PC-9 (cell line): ENCODE measurements at regions not wholly inside any gene's neighbourhood (a gene's known extent, or its start where the extent isn't known, plus 50 kb on each side); places are given as distances from the start of the nearest gene placed in this dataset.

Source experiments
- BruUV-seq: library from RNA; stranded (reverse); fragments of 400-500 nt; replicated peaks from 2 replicates; lab custom pipeline; 2021; lab: Mats Ljungman, UMichigan
- CTCF ChIA-PET: fragments of 300-600 bp; sonication (Branson Sonifier 250); formaldehyde crosslinking; loops from one replicate; lab custom pipeline; 2022; ENCODE audit warnings: antibody characterized with exemption; lab: Charles Lee
- POLR2A ChIA-PET: fragments of 300-600 bp; sonication (Branson Sonifier 250); formaldehyde crosslinking; loops from one replicate; lab custom pipeline; 2022; ENCODE audit warnings: antibody characterized with exemption; ENCODE audit not compliant: unreplicated experiment; lab: Charles Lee
- DNase-seq, 2 experiments: peaks; one replicate each; pipeline versions ENCODE4 v3.0.0 to v3.0.0-alpha.2; 2015 to 2022; ENCODE audit warnings: mixed read lengths in 1 of 2
- H2AFZ ChIP-seq: fragments of 200-600 bp; sonication (generic); 2 replicates; pipeline ENCODE4 v1.8.1; 2017; ENCODE audit warnings: antibody characterized with exemption
- H3F3A ChIP-seq: fragments of 200-600 bp; sonication (generic); 2 replicates; pipeline ENCODE4 v1.8.1; 2017; ENCODE audit warnings: antibody characterized with exemption, mild to moderate bottlenecking, low read depth; ENCODE audit not compliant: insufficient read depth
- H3K27ac ChIP-seq: fragments of 200-600 bp; sonication (generic); 2 replicates; pipeline ENCODE4 v1.6.1; 2016; ENCODE audit warnings: mixed run types
- H3K27me3 ChIP-seq: fragments of 200-600 bp; sonication (generic); 2 replicates; pipeline ENCODE4 v1.6.1; 2016; ENCODE audit warnings: low read depth, mixed run types; ENCODE audit not compliant: insufficient read depth
- H3K36me3 ChIP-seq: fragments of 200-600 bp; sonication (generic); 2 replicates; pipeline ENCODE4 v1.6.1; 2016; ENCODE audit warnings: low read depth, mixed run types
- H3K4me1 ChIP-seq: fragments of 200-600 bp; sonication (generic); replicated peaks from 2 replicates; pipeline ENCODE4 v1.6.1; 2016; ENCODE audit warnings: mixed run types; ENCODE audit not compliant: insufficient read depth
- H3K4me2 ChIP-seq: fragments of 200-600 bp; sonication (generic); 2 replicates; pipeline ENCODE4 v1.6.1; 2017; ENCODE audit warnings: mixed run types
- H3K4me3 ChIP-seq: fragments of 200-600 bp; sonication (generic); 2 replicates; pipeline ENCODE4 v1.6.1; 2016; ENCODE audit warnings: mixed run types
- H3K79me2 ChIP-seq: fragments of 200-600 bp; sonication (generic); 2 replicates; pipeline ENCODE4 v1.6.1; 2017; ENCODE audit warnings: low read depth, mixed run types
- H3K9me2 ChIP-seq: fragments of 200-600 bp; sonication (generic); 2 replicates; pipeline ENCODE4 v1.8.1; 2017; ENCODE audit warnings: mild to moderate bottlenecking; ENCODE audit not compliant: insufficient read depth
- H3K9me3 ChIP-seq: fragments of 200-600 bp; sonication (generic); 2 replicates; pipeline ENCODE4 v1.8.1; 2016; ENCODE audit warnings: low read depth; ENCODE audit not compliant: insufficient read depth
- H4K20me1 ChIP-seq: fragments of 200-600 bp; sonication (generic); 2 replicates; pipeline ENCODE4 v1.8.1; 2017; ENCODE audit not compliant: insufficient read depth
- EZH2 ChIP-seq: fragments of 200-600 bp; sonication (generic); IDR thresholded peaks from 2 replicates; pipeline ENCODE4 v1.8.0; 2017; ENCODE audit warnings: antibody characterized with exemption, low read depth
- intact Hi-C: fragments of 100-400 bp; cut with micrococcal nuclease; formaldehyde crosslinking; loops from one replicate; pipeline ENCODE4 v1.10.0; 2022; ENCODE audit not compliant: unreplicated experiment
- TF ChIP-seq, protein P1 (sequence below): fragments of 200-600 bp; sonication (generic); conservative IDR thresholded peaks from 2 replicates; pipeline ENCODE4 v1.6.1; 2017; ENCODE audit warnings: mixed run types, antibody characterized with exemption, mild to moderate bottlenecking, moderate library complexity

DNA sequence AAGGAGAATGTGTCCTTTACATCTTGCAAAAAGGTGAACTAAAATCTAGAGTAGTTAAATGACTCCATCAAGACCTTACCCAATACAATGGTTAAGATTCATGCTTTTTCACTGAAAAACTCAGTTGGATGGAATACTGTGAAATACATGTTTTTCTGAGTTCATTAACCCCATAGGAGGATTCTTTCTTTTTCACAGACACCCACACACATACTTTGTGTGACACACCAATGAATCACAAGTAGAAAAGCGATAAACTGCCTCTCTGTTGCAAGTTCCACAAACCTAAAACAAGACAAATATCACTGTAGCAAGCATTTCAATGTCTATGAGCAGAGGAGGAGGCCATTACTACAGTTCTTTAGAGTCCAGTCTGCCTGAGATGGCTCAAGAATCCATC lies 258.8 kb upstream of the CDH5 start:
- H3K9me2 ChIP-seq: no peaks in the 10 kb centered on the region
- H3K27me3 ChIP-seq: peaks cover 75% of the 10 kb centered on the region
- H3F3A ChIP-seq: no peaks in the 10 kb centered on the region
- no peaks in the 10 kb centered on the region for H3K4me1 ChIP-seq
- no peak for TF ChIP-seq EZH2
- TF ChIP-seq, protein P1, sequence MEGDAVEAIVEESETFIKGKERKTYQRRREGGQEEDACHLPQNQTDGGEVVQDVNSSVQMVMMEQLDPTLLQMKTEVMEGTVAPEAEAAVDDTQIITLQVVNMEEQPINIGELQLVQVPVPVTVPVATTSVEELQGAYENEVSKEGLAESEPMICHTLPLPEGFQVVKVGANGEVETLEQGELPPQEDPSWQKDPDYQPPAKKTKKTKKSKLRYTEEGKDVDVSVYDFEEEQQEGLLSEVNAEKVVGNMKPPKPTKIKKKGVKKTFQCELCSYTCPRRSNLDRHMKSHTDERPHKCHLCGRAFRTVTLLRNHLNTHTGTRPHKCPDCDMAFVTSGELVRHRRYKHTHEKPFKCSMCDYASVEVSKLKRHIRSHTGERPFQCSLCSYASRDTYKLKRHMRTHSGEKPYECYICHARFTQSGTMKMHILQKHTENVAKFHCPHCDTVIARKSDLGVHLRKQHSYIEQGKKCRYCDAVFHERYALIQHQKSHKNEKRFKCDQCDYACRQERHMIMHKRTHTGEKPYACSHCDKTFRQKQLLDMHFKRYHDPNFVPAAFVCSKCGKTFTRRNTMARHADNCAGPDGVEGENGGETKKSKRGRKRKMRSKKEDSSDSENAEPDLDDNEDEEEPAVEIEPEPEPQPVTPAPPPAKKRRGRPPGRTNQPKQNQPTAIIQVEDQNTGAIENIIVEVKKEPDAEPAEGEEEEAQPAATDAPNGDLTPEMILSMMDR: no peak
- H3K36me3 ChIP-seq: no peaks in the 10 kb centered on the region
- H4K20me1 ChIP-seq: no peaks in the 10 kb centered on the region
- ChIA-PET POLR2A (no interaction called here), CTCF (no interaction called here)
- no TSS peak for BruUV-seq
- no peak overlapping the region for H2AFZ ChIP-seq
- no peak overlapping the region for H3K4me3 ChIP-seq
- intact Hi-C loops: no loop called here
- H3K79me2 ChIP-seq: no peaks in the 10 kb centered on the region
- H3K4me2 ChIP-seq: no peak overlapping the region
- no peaks in the 10 kb centered on the region for H3K9me3 ChIP-seq
- no peak for DNase-seq
- H3K27ac ChIP-seq: no peak overlapping the region

DNA sequence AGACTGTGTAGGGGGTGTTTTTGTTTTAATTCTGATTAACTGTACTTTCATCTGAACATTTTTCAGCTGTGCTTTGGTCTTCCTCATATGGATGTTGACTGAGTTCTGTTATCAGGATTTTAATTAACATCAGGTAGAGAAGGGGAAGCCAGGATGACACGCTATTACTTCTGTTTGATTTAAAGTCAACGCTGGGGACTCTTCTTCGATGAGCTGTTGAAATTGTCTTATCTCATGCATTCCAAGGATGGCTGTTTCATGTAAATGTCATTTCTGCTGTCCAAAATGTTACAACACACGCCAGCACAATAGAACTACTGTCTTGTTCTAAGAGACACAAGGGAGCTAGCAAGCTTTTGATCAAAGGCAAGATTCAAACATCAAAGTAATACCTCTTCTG lies 263.3 kb upstream of the CDH5 start:
- Histone ChIP-seq H3K27ac (no peak overlapping the region), H2AFZ (no peak overlapping the region), H3K4me2 (no peak overlapping the region), H3K79me2 (no peaks in the 10 kb centered on the region), H3K9me2 (no peaks in the 10 kb centered on the region), H3F3A (no peaks in the 10 kb centered on the region), H3K9me3 (no peaks in the 10 kb centered on the region), H3K4me1 (no peaks in the 10 kb centered on the region), H3K4me3 (no peak overlapping the region), H3K36me3 (no peaks in the 10 kb centered on the region), H3K27me3 (peaks cover 51% of the 10 kb centered on the region), H4K20me1 (no peaks in the 10 kb centered on the region)
- CTCF ChIA-PET: no interaction called here
- BruUV-seq: no TSS peak
- POLR2A ChIA-PET: no interaction called here
- no peak for DNase-seq
- TF ChIP-seq, protein P1: no peak
- no peak for TF ChIP-seq EZH2
- intact Hi-C loops: no loop called here

DNA sequence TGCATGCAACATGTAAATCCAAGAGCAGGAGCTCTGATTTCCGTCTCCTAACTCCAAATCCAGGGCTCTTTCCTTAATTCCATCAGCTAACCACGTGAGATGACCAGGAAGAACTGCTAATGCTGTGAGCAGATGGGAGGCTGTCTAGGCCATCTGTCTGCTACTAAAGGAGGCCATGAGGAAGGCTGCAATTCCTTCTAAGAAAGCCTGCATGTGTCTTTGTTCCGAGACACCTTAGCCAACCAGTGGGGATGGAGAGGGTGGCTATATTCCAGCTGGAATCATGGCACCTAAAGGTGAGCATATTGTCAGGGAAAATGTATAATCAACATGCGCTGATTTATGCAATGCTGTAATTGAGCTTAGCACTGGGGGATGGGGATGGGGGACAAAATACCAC lies 267.2 kb upstream of the CDH5 start:
- no peak for TF ChIP-seq EZH2
- TF ChIP-seq, protein P1: no peak
- H3K36me3 ChIP-seq: no peaks in the 10 kb centered on the region
- H4K20me1 ChIP-seq: no peaks in the 10 kb centered on the region
- no peaks in the 10 kb centered on the region for H3K4me1 ChIP-seq
- ChIA-PET CTCF (no interaction called here), POLR2A (no interaction called here)
- no peak overlapping the region for H3K27ac ChIP-seq
- no peak overlapping the region for H3K4me2 ChIP-seq
- intact Hi-C loops: no loop called here
- no peaks in the 10 kb centered on the region for H3K79me2 ChIP-seq
- no peak overlapping the region for H3K4me3 ChIP-seq
- DNase-seq: no peak
- H3K9me2 ChIP-seq: peaks cover 3% of the 10 kb centered on the region; the same call in 1 of the 2 replicates
- no peaks in the 10 kb centered on the region for H3F3A ChIP-seq
- no TSS peak for BruUV-seq
- H2AFZ ChIP-seq: no peak overlapping the region
- H3K9me3 ChIP-seq: no peaks in the 10 kb centered on the region
- H3K27me3 ChIP-seq: peaks cover 24% of the 10 kb centered on the region
